AG04450 (cell line): ENCODE measurements at regions not wholly inside any gene's neighbourhood (a gene's known extent, or its start where the extent isn't known, plus 50 kb on each side); places are given as distances from the start of the nearest gene placed in this dataset.

Experiments
- CTCF ChIA-PET: fragments of 300-600, 350-600 bp; formaldehyde crosslinking; extraction: SDS; loops from one replicate; lab custom pipeline; 2022; ENCODE audit warnings: antibody characterized with exemption, inconsistent platforms; lab: Charles Lee
- POLR2A ChIA-PET: fragments of 350-600 bp; formaldehyde crosslinking; extraction: SDS; loops from one replicate; lab custom pipeline; 2021; ENCODE audit warnings: antibody characterized with exemption, inconsistent platforms; lab: Yijun Ruan, JAX
- DNase-seq: peaks from one replicate; pipeline ENCODE4 v3.0.0-alpha.2; 2011; ENCODE audit warnings: low read depth, low spot score
- H3K27ac ChIP-seq: one replicate; pipeline ENCODE4 v1.5.1; 2012; ENCODE audit warnings: low read depth, low read length, control low read depth
- H3K27me3 ChIP-seq: one replicate; pipeline ENCODE4 v1.6.0; 2012; ENCODE audit warnings: low read length; ENCODE audit not compliant: control insufficient read depth, insufficient read depth
- H3K4me3 ChIP-seq: 2 replicates; pipeline ENCODE4 v1.5.1; 2011; ENCODE audit warnings: mild to moderate bottlenecking, low read depth, low read length, control low read depth
- H3K9me3 ChIP-seq: 2 replicates; pipeline ENCODE4 v1.5.1; 2012; ENCODE audit warnings: low read length; ENCODE audit not compliant: control insufficient read depth, insufficient read depth
- TF ChIP-seq, protein P1 (sequence below): IDR thresholded peaks from 2 replicates; pipeline ENCODE4 v1.5.1; 2011; ENCODE audit warnings: low read depth, low read length, control low read depth, inconsistent platforms

DNA sequence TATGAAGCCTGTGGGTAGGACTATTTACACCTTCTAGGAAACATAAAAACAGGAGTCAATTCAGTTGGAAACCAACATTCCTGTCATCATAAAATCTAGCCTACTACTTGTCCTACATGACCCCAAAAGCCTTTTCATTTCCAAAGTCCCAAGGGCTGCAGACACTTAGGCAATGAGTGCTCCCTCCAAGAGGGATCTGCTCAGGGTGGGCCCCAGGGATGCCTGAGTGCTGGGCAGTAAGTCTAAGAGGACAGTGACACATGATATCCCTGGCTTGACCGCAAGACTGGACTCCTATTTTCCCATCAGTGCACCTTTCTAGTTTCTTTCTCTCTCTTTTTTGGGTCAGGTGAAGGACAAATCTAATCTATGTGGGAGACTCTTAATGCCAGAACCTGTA is 1101.3 kb downstream of the GRIK2 start:
- Histone ChIP-seq H3K4me3 (no peak overlapping the region), H3K27me3 (no peaks in the 10 kb centered on the region), H3K27ac (no peak overlapping the region), H3K9me3 (peaks cover 3% of the 10 kb centered on the region)
- no peak for DNase-seq
- TF ChIP-seq, protein P1, sequence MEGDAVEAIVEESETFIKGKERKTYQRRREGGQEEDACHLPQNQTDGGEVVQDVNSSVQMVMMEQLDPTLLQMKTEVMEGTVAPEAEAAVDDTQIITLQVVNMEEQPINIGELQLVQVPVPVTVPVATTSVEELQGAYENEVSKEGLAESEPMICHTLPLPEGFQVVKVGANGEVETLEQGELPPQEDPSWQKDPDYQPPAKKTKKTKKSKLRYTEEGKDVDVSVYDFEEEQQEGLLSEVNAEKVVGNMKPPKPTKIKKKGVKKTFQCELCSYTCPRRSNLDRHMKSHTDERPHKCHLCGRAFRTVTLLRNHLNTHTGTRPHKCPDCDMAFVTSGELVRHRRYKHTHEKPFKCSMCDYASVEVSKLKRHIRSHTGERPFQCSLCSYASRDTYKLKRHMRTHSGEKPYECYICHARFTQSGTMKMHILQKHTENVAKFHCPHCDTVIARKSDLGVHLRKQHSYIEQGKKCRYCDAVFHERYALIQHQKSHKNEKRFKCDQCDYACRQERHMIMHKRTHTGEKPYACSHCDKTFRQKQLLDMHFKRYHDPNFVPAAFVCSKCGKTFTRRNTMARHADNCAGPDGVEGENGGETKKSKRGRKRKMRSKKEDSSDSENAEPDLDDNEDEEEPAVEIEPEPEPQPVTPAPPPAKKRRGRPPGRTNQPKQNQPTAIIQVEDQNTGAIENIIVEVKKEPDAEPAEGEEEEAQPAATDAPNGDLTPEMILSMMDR = no peak
- CTCF ChIA-PET = no interaction called here
- POLR2A ChIA-PET = no interaction called here

DNA sequence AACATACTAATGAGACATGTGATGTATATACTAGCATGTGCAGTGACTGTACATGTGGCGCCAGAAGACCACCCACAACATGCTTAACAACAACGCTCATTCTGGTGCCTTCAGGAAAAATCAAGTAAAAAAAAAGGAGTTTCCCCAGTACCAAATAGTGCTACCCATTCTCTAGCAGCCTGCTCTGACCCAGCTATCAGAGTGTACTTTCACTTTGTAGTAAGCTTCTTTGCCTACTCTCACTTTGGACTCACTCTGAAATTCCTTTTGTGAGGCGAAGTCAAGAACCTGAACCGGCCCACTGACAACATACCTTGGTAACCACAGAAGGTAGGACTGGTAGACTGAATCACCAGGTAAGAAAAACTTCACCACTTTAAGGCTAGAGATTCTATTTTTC is 1100.0 kb downstream of the GRIK2 start:
- Histone ChIP-seq H3K27me3 (no peaks in the 10 kb centered on the region), H3K27ac (no peak overlapping the region), H3K9me3 (no peaks in the 10 kb centered on the region; the same call in 1 of the 2 replicates), H3K4me3 (no peak overlapping the region)
- DNase-seq = no peak
- TF ChIP-seq, protein P1 = no peak
- ChIA-PET CTCF (no interaction called here), POLR2A (no interaction called here)

DNA sequence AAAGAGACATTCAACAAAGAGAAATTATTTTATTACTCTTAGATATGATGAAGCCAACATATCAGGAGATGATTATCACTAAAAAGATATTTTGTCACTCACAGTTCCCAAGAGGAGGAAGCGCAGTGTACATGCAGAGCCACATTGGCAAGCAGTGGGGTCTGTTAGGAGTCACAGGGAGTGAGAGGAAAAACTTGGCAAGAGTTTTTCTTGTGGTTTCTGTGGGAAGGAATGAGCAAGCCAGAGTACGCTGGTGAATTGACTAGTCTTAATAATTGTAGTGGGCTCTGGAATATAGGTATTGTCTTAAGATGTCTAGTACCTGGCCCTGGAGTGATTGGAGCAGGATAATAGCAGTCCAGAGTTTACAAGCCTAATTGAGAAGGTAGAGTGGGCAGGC is 1095.2 kb downstream of the GRIK2 start:
- ChIA-PET CTCF (no interaction called here), POLR2A (no interaction called here)
- TF ChIP-seq, protein P1 = no peak

DNA sequence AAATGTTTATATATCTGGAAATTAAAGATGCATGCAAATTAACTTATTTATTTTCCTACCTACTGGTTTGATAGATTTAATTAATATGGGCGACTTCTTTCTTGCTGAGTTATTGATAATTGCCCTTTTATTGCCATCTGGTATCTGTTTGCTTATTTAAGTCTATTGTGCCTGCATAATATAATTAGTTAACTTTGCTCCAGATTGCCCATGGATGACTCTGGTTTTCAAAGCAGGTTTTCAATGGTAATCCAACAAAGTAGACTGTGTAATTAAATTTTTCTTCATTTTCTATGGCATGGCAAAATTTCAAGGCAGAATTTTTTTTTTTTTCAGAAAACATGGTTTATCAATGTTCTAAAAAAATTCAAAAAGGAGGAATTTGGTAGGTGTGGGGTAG is 1092.0 kb downstream of the GRIK2 start:
- peaks cover 3% of the 10 kb centered on the region; the same call in 1 of the 2 replicates for H3K9me3 ChIP-seq
- CTCF ChIA-PET = no interaction called here

More for the DNA sequence above, 1095.2 kb downstream of the GRIK2 start:
- no peak overlapping the region for H3K4me3 ChIP-seq
- DNase-seq = no peak
- H3K9me3 ChIP-seq = no peaks in the 10 kb centered on the region
- no peaks in the 10 kb centered on the region for H3K27me3 ChIP-seq
- H3K27ac ChIP-seq = no peak overlapping the region

DNA sequence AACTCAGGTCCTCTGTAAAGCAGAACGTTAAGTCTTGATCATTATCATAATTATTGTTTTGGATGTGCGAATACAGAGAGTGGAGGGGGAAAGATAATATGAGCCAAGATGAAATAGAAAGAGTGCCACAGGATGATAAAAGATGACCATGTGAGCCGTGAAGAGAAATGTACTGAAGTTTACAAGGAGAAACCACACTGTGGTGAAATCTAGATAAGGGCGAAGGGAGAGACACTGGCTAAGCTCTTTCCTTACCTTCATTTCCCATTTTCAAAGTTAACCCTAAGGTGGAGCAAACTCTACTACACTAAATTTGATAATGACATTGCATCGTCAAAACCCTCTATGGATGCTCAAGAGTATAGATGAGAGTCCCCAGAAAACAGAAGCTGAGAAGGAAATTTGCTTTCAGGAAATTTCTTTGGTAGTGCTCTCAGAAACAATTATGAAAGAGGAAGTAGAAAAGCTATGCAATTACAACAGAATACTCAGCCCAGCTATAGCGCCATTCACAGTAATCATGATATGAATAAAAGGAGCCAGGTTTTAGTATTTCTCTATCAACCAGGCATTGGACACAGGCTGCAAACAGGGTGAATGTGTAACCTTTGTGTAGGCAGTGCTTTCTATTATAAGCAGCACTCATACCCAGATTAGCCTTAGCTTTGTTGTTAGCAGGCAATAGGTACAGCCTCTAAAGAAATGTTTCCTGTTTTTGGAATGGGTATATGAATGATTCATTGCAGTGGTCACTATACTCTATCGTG is 1080.7 kb downstream of the GRIK2 start:
- ChIA-PET CTCF (no interaction called here), POLR2A (no interaction called here)
- Histone ChIP-seq H3K9me3 (no peaks in the 10 kb centered on the region), H3K27ac (no peak overlapping the region), H3K4me3 (no peak overlapping the region), H3K27me3 (no peaks in the 10 kb centered on the region)
- TF ChIP-seq, protein P1 = no peak
- DNase-seq = no peak

More for the DNA sequence above, 1092.0 kb downstream of the GRIK2 start:
- H3K27me3 ChIP-seq = no peaks in the 10 kb centered on the region
- no peak overlapping the region for H3K27ac ChIP-seq
- H3K4me3 ChIP-seq = no peak overlapping the region
- TF ChIP-seq, protein P1 = no peak
- DNase-seq = no peak
- POLR2A ChIA-PET = no interaction called here
